Calu3 (cell line): ENCODE measurements at regions not wholly inside any gene's neighbourhood (a gene's known extent, or its start where the extent isn't known, plus 50 kb on each side); places are given as distances from the start of the nearest gene placed in this dataset.

Experiments
- BruUV-seq: library from RNA; stranded (reverse); fragments of 400-500 nt; replicated peaks from 2 replicates; lab custom pipeline; 2021; lab: Mats Ljungman, UMichigan
- CTCF ChIA-PET: fragments of 300-600 bp; sonication (Branson Sonifier 250); formaldehyde crosslinking; loops from one replicate; lab custom pipeline; 2022; ENCODE audit warnings: antibody characterized with exemption; lab: Charles Lee
- DNase-seq: peaks from one replicate; pipeline ENCODE4 v3.0.0; 2022
- H3K27ac Mint-ChIP-seq: one replicate; pipeline ENCODE4 v1.8.0; 2022; ENCODE audit warnings: mixed read lengths; ENCODE audit not compliant: unreplicated experiment
- H3K27me3 Mint-ChIP-seq: one replicate; pipeline ENCODE4 v1.8.0; 2022; ENCODE audit warnings: mixed read lengths; ENCODE audit not compliant: unreplicated experiment
- H3K36me3 Mint-ChIP-seq: one replicate; pipeline ENCODE4 v1.8.0; 2022; ENCODE audit warnings: mild to moderate bottlenecking, moderate library complexity, mixed read lengths; ENCODE audit not compliant: insufficient read depth, unreplicated experiment
- H3K4me1 Mint-ChIP-seq: one replicate; pipeline ENCODE4 v1.8.0; 2022; ENCODE audit warnings: mild to moderate bottlenecking, low read depth, mixed read lengths; ENCODE audit not compliant: unreplicated experiment
- H3K4me3 Mint-ChIP-seq: one replicate; pipeline ENCODE4 v1.8.0; 2022; ENCODE audit warnings: mild to moderate bottlenecking, low read depth, moderate library complexity, mixed read lengths; ENCODE audit not compliant: unreplicated experiment
- H3K9me3 Mint-ChIP-seq: one replicate; pipeline ENCODE4 v1.8.0; 2022; ENCODE audit warnings: low read depth, mixed read lengths; ENCODE audit not compliant: unreplicated experiment
- CTCF ChIP-seq: fragments of 200-600 bp; IDR thresholded peaks from one replicate; pipeline ENCODE4 v1.8.0; 2022; ENCODE audit warnings: antibody characterized with exemption; ENCODE audit not compliant: unreplicated experiment
- intact Hi-C: fragments of 100-400 bp; cut with micrococcal nuclease; formaldehyde crosslinking; loops from one replicate; pipeline ENCODE4 v1.10.0; 2022; ENCODE audit not compliant: unreplicated experiment

GRCh38 chr20:8073024-8073832, 53.7 kb upstream of the TMX4 start:
- H3K27me3 Mint-ChIP-seq = no peaks in the 10 kb centered on the region
- CTCF ChIA-PET = no interaction called here
- no peak for TF ChIP-seq CTCF
- peak overlapping the region; percentile 74 for H3K27ac Mint-ChIP-seq
- H3K36me3 Mint-ChIP-seq = no peaks in the 10 kb centered on the region
- BruUV-seq = no TSS peak
- intact Hi-C loops = no loop called here
- DNase-seq = peak; percentile 30
- no peaks in the 10 kb centered on the region for H3K9me3 Mint-ChIP-seq
- no peak overlapping the region for H3K4me3 Mint-ChIP-seq
- H3K4me1 Mint-ChIP-seq = peaks cover 10% of the 10 kb centered on the region

- CTCF ChIA-PET = no interaction called here
- no peak overlapping the region for H3K4me3 Mint-ChIP-seq
- H3K27me3 Mint-ChIP-seq = no peaks in the 10 kb centered on the region
- BruUV-seq = no TSS peak
- no peak for DNase-seq
- H3K36me3 Mint-ChIP-seq = no peaks in the 10 kb centered on the region
- no peak overlapping the region for H3K27ac Mint-ChIP-seq
- intact Hi-C loops = no loop called here
- H3K9me3 Mint-ChIP-seq = no peaks in the 10 kb centered on the region
- H3K4me1 Mint-ChIP-seq = peaks cover 10% of the 10 kb centered on the region
- no peak for TF ChIP-seq CTCF
Observed at GRCh38 chr20:8074931-8075330, 55.4 kb upstream of the TMX4 start.

GRCh38 chr20:8076306-8077136, 55.5 kb upstream of the PLCB1 start:
- Mint-ChIP-seq H3K36me3 (no peaks in the 10 kb centered on the region), H3K27me3 (no peaks in the 10 kb centered on the region), H3K4me3 (no peak overlapping the region), H3K4me1 (peaks cover 10% of the 10 kb centered on the region), H3K27ac (no peak overlapping the region), H3K9me3 (no peaks in the 10 kb centered on the region)
- BruUV-seq = no TSS peak
- TF ChIP-seq CTCF = no peak
- CTCF ChIA-PET = no interaction called here
- intact Hi-C loops = no loop called here
- no peak for DNase-seq

- H3K4me1 Mint-ChIP-seq = peaks cover 10% of the 10 kb centered on the region
Observed at GRCh38 chr20:8077137-8077466, 55.0 kb upstream of the PLCB1 start.

More at GRCh38 chr20:8077137-8077466, 55.0 kb upstream of the PLCB1 start:
- no peak overlapping the region for H3K4me3 Mint-ChIP-seq
- no peaks in the 10 kb centered on the region for H3K27me3 Mint-ChIP-seq
- H3K27ac Mint-ChIP-seq = no peak overlapping the region
- CTCF ChIA-PET = no interaction called here
- BruUV-seq = no TSS peak
- DNase-seq = no peak
- H3K9me3 Mint-ChIP-seq = no peaks in the 10 kb centered on the region
- no peaks in the 10 kb centered on the region for H3K36me3 Mint-ChIP-seq
- intact Hi-C loops = no loop called here
- no peak for TF ChIP-seq CTCF
